GM10248 (cell line): ENCODE measurements at regions not wholly inside any gene's neighbourhood (a gene's known extent, or its start where the extent isn't known, plus 50 kb on each side); places are given as distances from the start of the nearest gene placed in this dataset.

Source experiments
- CTCF ChIA-PET: fragments of 300-600 bp; sonication (Branson Sonifier 250); formaldehyde crosslinking; extraction: SDS; loops from one replicate; lab custom pipeline; 2021; ENCODE audit warnings: antibody characterized with exemption; lab: Yijun Ruan, JAX
- POLR2A ChIA-PET: fragments of 350-650 bp; sonication (Branson Sonifier 250); formaldehyde crosslinking; extraction: SDS; loops from one replicate; lab custom pipeline; 2020; ENCODE audit warnings: antibody characterized with exemption; lab: Yijun Ruan, JAX
- DNase-seq: peaks from one replicate; pipeline ENCODE4 v3.0.0; 2012; ENCODE audit errors: extremely low spot score
- CTCF ChIP-seq: IDR thresholded peaks from 2 replicates; pipeline ENCODE4 v1.5.1; 2012; ENCODE audit warnings: mild to moderate bottlenecking, low read depth; ENCODE audit errors: extremely low read depth, missing control alignments, control extremely low read depth

GRCh38 chrX:42943051-42943974 is 165.3 kb upstream of the PPP1R2C start:
- TF ChIP-seq CTCF, result no peak
- ChIA-PET POLR2A (no interaction called here), CTCF (interaction anchor here (1.7 kb wide), 1 partner anchor 43 kb away, joined by 3 read pairs; no protein-coding TSS in a partner anchor)
- DNase-seq, result no peak

GRCh38 chrX:42944381-42944998 is 166.5 kb upstream of the PPP1R2C start:
- ChIA-PET POLR2A (no interaction called here), CTCF (interaction anchor here (1.7 kb wide), 1 partner anchor 44 kb away, joined by 3 read pairs; no protein-coding TSS in a partner anchor)
- no peak for TF ChIP-seq CTCF
- DNase-seq, result no peak

- no peak for TF ChIP-seq CTCF
- DNase-seq, result no peak
- CTCF ChIA-PET, result no interaction called here
- POLR2A ChIA-PET, result no interaction called here
Measured at GRCh38 chrX:42946544-42947194, 168.7 kb upstream of the PPP1R2C start.

GRCh38 chrX:42948723-42949657 is 171.0 kb upstream of the PPP1R2C start:
- POLR2A ChIA-PET, result no interaction called here
- DNase-seq, result no peak

GRCh38 chrX:42951747-42952146 is 173.8 kb upstream of the PPP1R2C start:
- no peak for DNase-seq
- CTCF ChIA-PET, result no interaction called here
- no peak for TF ChIP-seq CTCF
- POLR2A ChIA-PET, result no interaction called here

More at GRCh38 chrX:42948723-42949657, 171.0 kb upstream of the PPP1R2C start:
- TF ChIP-seq CTCF, result no peak
- CTCF ChIA-PET, result no interaction called here
